ENCODE measurements at regions not wholly inside any gene's neighbourhood (a gene's known extent, or its start where the extent isn't known, plus 50 kb on each side); places are given as distances from the start of the nearest gene placed in this dataset.
"Not testable (repeated sequence)": the region's sequence is repeated elsewhere in the genome, so short reads cannot be mapped to it uniquely, and the experiment has no call there.

- DNase-seq (ENCODE audit: extremely low read depth in 1 of 2, low read depth in 1 of 2), result not testable (repeated sequence)
Observed at GRCh38 chr1:147103416-147104155, 68.7 kb downstream of the PRKAB2 start.

- DNase-seq (ENCODE audit: extremely low read depth in 1 of 2, low read depth in 1 of 2), result no peak
Observed at GRCh38 chr1:147099192-147099591, 73.1 kb downstream of the PRKAB2 start.

- DNase-seq (ENCODE audit: extremely low read depth in 1 of 2, low read depth in 1 of 2), result not testable (repeated sequence)
Observed at GRCh38 chr1:147098338-147098973, 73.8 kb downstream of the PRKAB2 start.

- no peak for DNase-seq (ENCODE audit: extremely low read depth in 1 of 2, low read depth in 1 of 2)
Observed at GRCh38 chr1:147095691-147096090, 76.6 kb downstream of the PRKAB2 start.

GRCh38 chr1:147091801-147092200, 80.5 kb downstream of the PRKAB2 start:
- no peak for DNase-seq (ENCODE audit: extremely low read depth in 1 of 2, low read depth in 1 of 2)

GRCh38 chr1:147089457-147089856, 82.8 kb downstream of the PRKAB2 start:
- DNase-seq (ENCODE audit: extremely low read depth in 1 of 2, low read depth in 1 of 2), result no peak

- DNase-seq (ENCODE audit: extremely low read depth in 1 of 2, low read depth in 1 of 2), result no peak
Observed at GRCh38 chr1:147086129-147086528, 86.1 kb downstream of the PRKAB2 start.

- DNase-seq (ENCODE audit: extremely low read depth in 1 of 2, low read depth in 1 of 2), result peak; percentile 44 to 66
Observed at GRCh38 chr1:147084273-147085096, 87.8 kb downstream of the PRKAB2 start.

GRCh38 chr1:147083919-147084272, 88.4 kb downstream of the PRKAB2 start:
- DNase-seq (ENCODE audit: extremely low read depth in 1 of 2, low read depth in 1 of 2), result no peak

- no peak for DNase-seq (ENCODE audit: extremely low read depth in 1 of 2, low read depth in 1 of 2)
Observed at GRCh38 chr1:147080671-147081394, 91.4 kb downstream of the PRKAB2 start.

- no peak for DNase-seq (ENCODE audit: extremely low read depth in 1 of 2, low read depth in 1 of 2)
Observed at GRCh38 chr1:147080006-147080661, 92.1 kb downstream of the PRKAB2 start.

GRCh38 chr1:147079400-147080005, 92.8 kb downstream of the PRKAB2 start:
- DNase-seq (ENCODE audit: extremely low read depth in 1 of 2, low read depth in 1 of 2), result no peak

GRCh38 chr1:147078606-147079399, 93.5 kb downstream of the PRKAB2 start:
- no peak for DNase-seq (ENCODE audit: extremely low read depth in 1 of 2, low read depth in 1 of 2)

GRCh38 chr1:147077936-147078605, 94.2 kb downstream of the PRKAB2 start:
- DNase-seq (ENCODE audit: extremely low read depth in 1 of 2, low read depth in 1 of 2), result no peak

- no peak for DNase-seq (ENCODE audit: extremely low read depth in 1 of 2, low read depth in 1 of 2)
Observed at GRCh38 chr1:147077523-147077922, 94.7 kb downstream of the PRKAB2 start.

GRCh38 chr1:147077081-147077480, 95.2 kb downstream of the PRKAB2 start:
- DNase-seq (ENCODE audit: extremely low read depth in 1 of 2, low read depth in 1 of 2), result no peak

- DNase-seq (ENCODE audit: extremely low read depth in 1 of 2, low read depth in 1 of 2), result no peak
Observed at GRCh38 chr1:147076442-147076841, 95.8 kb downstream of the PRKAB2 start.

- DNase-seq (ENCODE audit: extremely low read depth in 1 of 2, low read depth in 1 of 2), result no peak
Observed at GRCh38 chr1:147072482-147073432, 99.5 kb downstream of the PRKAB2 start.
